ENCODE measurements at regions not wholly inside any gene's neighbourhood (a gene's known extent, or its start where the extent isn't known, plus 50 kb on each side); places are given as distances from the start of the nearest gene placed in this dataset.

DNA sequence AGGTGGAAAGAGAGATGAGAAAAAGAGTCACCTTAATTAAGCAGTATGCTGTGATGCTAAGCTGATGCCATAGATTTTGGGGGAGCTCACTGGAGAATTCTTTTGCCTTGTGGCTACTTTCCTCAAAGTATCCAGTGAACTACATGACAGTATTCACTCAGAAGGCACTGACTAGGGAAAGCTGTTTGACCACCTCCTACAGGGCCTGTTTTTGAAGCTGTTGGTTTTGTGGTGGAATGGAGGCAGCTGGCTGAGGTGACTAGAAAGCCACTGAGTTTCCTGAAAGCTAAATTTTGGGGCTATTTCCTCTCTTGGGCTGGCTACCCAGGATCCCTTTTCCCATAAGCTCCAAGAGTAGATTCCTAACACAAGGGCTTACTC lies 124.8 kb upstream of the EOLA2 start:
- Histone ChIP-seq H3K4me3 (ENCODE audit: control insufficient read depth in 1 of 7, extremely low read depth in 1 of 7, insufficient read depth in 4 of 7, low read depth in 2 of 7, low read length in 6 of 7) (peak overlapping the region in 1 of 7 experiments; percentile 10), H3K27ac (ENCODE audit: insufficient read depth in 1 of 2, low read depth in 1 of 2, low read length in 2 of 2, poor library complexity in 1 of 2, severe bottlenecking in 2 of 2) (no peak overlapping the region), H3K27me3 (replicated peaks in 2 of 5; ENCODE audit: control insufficient read depth in 4 of 5, insufficient read depth in 5 of 5, low read length in 4 of 5) (no peaks in the 10 kb centered on the region), H3K4me1 (ENCODE audit: control extremely low read depth in 1 of 4, control insufficient read depth in 4 of 4, insufficient read depth in 4 of 4, low read length in 3 of 4) (peaks cover 0 to 18% (median 13%) of the 10 kb centered on the region in 4 experiments), H3K9me3 (ENCODE audit: control extremely low read depth in 1 of 5, control insufficient read depth in 4 of 5, insufficient read depth in 2 of 5, low read depth in 1 of 5, low read length in 4 of 5) (no peaks in the 10 kb centered on the region), H3K36me3 (ENCODE audit: control insufficient read depth in 4 of 4, insufficient read depth in 4 of 4, low read length in 3 of 4) (no peaks in the 10 kb centered on the region)
- peak in 1 of 3 donors; percentile 9 for DNase-seq
- ChIA-PET CTCF (interaction anchor here (1.5 kb wide), 1 partner anchor 10 kb away, joined by 3 read pairs; no protein-coding TSS in a partner anchor), POLR2A (no interaction called here)

DNA sequence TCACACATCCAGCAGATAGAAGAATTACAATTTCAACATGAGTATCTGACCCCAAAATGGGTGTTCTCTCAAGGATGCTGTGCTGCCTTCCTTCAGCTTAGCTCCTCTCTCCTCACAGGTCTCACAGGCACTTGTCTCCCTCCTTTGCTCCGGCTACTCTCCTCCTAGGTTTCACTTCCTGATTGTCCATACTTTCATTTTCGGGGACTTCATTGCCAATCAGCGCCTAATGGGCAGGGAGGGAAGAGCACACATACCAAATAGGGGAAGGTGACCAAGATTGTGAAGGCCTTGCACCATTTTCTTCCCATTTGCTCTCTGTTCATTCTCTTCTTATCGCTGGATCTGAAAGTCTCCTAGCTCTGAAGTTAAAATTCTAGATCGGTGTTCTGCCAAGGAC lies 125.4 kb upstream of the EOLA2 start:
- ChIA-PET POLR2A (no interaction called here), CTCF (interaction anchor here (1.5 kb wide), 1 partner anchor 11 kb away, joined by 3 read pairs; no protein-coding TSS in a partner anchor)
- 73% methylated on average over 4 of the region's 5 CpGs for WGBS (ENCODE audit: insufficient coverage)
- Histone ChIP-seq H3K4me1 (ENCODE audit: control extremely low read depth in 1 of 4, control insufficient read depth in 4 of 4, insufficient read depth in 4 of 4, low read length in 3 of 4) (peaks cover 0 to 18% (median 13%) of the 10 kb centered on the region in 4 experiments), H3K4me3 (ENCODE audit: control insufficient read depth in 1 of 7, extremely low read depth in 1 of 7, insufficient read depth in 4 of 7, low read depth in 2 of 7, low read length in 6 of 7) (no peak overlapping the region), H3K9me3 (ENCODE audit: control extremely low read depth in 1 of 5, control insufficient read depth in 4 of 5, insufficient read depth in 2 of 5, low read depth in 1 of 5, low read length in 4 of 5) (no peaks in the 10 kb centered on the region), H3K27me3 (replicated peaks in 2 of 5; ENCODE audit: control insufficient read depth in 4 of 5, insufficient read depth in 5 of 5, low read length in 4 of 5) (no peaks in the 10 kb centered on the region), H3K27ac (ENCODE audit: insufficient read depth in 1 of 2, low read depth in 1 of 2, low read length in 2 of 2, poor library complexity in 1 of 2, severe bottlenecking in 2 of 2) (no peak overlapping the region), H3K36me3 (ENCODE audit: control insufficient read depth in 4 of 4, insufficient read depth in 4 of 4, low read length in 3 of 4) (no peaks in the 10 kb centered on the region)
- DNase-seq = no peak

DNA sequence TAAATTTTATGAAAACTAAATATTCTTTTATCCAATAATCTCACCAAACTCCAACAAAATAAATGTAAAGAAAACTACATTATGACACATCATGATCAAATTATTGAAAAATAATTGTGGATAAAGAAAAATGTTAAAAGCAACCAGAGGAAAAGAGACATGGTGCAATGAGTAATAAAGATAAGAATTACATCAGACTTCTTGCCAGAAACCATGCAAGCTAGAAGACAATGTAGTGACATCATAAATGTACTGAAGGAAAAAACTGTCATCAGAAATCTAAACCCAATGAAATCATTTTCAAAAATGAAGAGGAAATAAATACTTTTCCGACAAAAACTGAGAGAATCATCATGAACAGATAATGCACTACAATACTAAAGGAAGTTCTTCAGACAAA lies 135.9 kb upstream of the EOLA2 start:
- CTCF ChIA-PET = no interaction called here
- POLR2A ChIA-PET = no interaction called here
- H3K27ac ChIP-seq (ENCODE audit: insufficient read depth in 1 of 2, low read depth in 1 of 2, low read length in 2 of 2, poor library complexity in 1 of 2, severe bottlenecking in 2 of 2) = no peak overlapping the region

DNA sequence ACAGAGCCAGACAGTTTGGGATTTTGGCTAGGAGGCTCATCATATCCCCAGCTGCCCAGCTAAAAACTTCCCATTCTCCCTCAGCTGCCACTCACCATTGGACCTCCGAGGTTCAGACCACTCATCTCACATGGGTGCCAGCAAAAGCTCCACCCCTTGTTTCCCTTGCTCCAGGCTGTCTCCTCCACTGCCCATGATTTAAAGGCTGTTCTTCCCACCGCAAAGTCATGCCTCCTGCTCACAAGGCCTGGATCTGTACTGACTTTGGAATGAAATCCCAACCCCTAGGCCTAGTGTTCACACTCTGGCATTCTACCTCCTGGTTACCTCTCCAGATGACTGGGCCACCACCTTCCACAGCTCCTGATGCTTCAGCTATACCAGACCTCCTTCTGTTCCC lies 142.2 kb upstream of the EOLA2 start:
- DNase-seq = no peak
- ChIA-PET CTCF (no interaction called here), POLR2A (no interaction called here)
- Histone ChIP-seq H3K4me1 (ENCODE audit: control extremely low read depth in 1 of 4, control insufficient read depth in 4 of 4, insufficient read depth in 4 of 4, low read length in 3 of 4) (no peaks in the 10 kb centered on the region), H3K27ac (ENCODE audit: insufficient read depth in 1 of 2, low read depth in 1 of 2, low read length in 2 of 2, poor library complexity in 1 of 2, severe bottlenecking in 2 of 2) (no peak overlapping the region), H3K27me3 (replicated peaks in 2 of 5; ENCODE audit: control insufficient read depth in 4 of 5, insufficient read depth in 5 of 5, low read length in 4 of 5) (no peaks in the 10 kb centered on the region), H3K36me3 (ENCODE audit: control insufficient read depth in 4 of 4, insufficient read depth in 4 of 4, low read length in 3 of 4) (no peaks in the 10 kb centered on the region), H3K9me3 (ENCODE audit: control extremely low read depth in 1 of 5, control insufficient read depth in 4 of 5, insufficient read depth in 2 of 5, low read depth in 1 of 5, low read length in 4 of 5) (no peaks in the 10 kb centered on the region), H3K4me3 (ENCODE audit: control insufficient read depth in 1 of 7, extremely low read depth in 1 of 7, insufficient read depth in 4 of 7, low read depth in 2 of 7, low read length in 6 of 7) (no peak overlapping the region)
- WGBS (ENCODE audit: insufficient coverage) = 65% methylated on average over 2 of the region's 2 CpGs

More for the DNA sequence above, 135.9 kb upstream of the EOLA2 start:
- no peak for DNase-seq
- Histone ChIP-seq H3K9me3 (ENCODE audit: control extremely low read depth in 1 of 5, control insufficient read depth in 4 of 5, insufficient read depth in 2 of 5, low read depth in 1 of 5, low read length in 4 of 5) (no peaks in the 10 kb centered on the region), H3K36me3 (ENCODE audit: control insufficient read depth in 4 of 4, insufficient read depth in 4 of 4, low read length in 3 of 4) (no peaks in the 10 kb centered on the region), H3K4me1 (ENCODE audit: control extremely low read depth in 1 of 4, control insufficient read depth in 4 of 4, insufficient read depth in 4 of 4, low read length in 3 of 4) (no peaks in the 10 kb centered on the region), H3K27me3 (replicated peaks in 2 of 5; ENCODE audit: control insufficient read depth in 4 of 5, insufficient read depth in 5 of 5, low read length in 4 of 5) (no peaks in the 10 kb centered on the region), H3K4me3 (ENCODE audit: control insufficient read depth in 1 of 7, extremely low read depth in 1 of 7, insufficient read depth in 4 of 7, low read depth in 2 of 7, low read length in 6 of 7) (no peak overlapping the region)
- WGBS (ENCODE audit: insufficient coverage) = no CpG with 5 or more reads among the region's 1 CpG

DNA sequence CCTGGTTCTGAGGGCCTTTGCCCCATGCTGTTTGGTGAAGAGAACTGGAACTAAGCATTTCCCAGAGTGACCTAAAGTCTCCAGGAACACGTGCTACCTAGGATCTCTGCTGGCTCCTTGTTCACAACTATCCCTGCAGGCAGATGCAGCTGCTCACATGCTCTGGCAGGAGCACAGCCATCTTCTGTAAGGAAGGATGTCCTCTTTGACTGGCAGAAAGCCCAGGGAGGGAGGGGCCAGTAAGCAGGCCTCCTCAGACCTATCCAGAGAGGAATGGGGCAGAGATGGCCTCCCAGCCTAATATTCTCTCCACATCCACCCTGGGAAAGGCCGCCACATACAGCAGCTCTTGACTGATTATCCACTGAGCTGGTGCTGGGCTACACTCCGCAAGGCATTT lies 142.8 kb upstream of the EOLA2 start:
- H3K36me3 ChIP-seq (ENCODE audit: control insufficient read depth in 4 of 4, insufficient read depth in 4 of 4, low read length in 3 of 4) = no peaks in the 10 kb centered on the region
- H3K9me3 ChIP-seq (ENCODE audit: control extremely low read depth in 1 of 5, control insufficient read depth in 4 of 5, insufficient read depth in 2 of 5, low read depth in 1 of 5, low read length in 4 of 5) = no peaks in the 10 kb centered on the region
- no peak overlapping the region for H3K27ac ChIP-seq (ENCODE audit: insufficient read depth in 1 of 2, low read depth in 1 of 2, low read length in 2 of 2, poor library complexity in 1 of 2, severe bottlenecking in 2 of 2)
- H3K4me1 ChIP-seq (ENCODE audit: control extremely low read depth in 1 of 4, control insufficient read depth in 4 of 4, insufficient read depth in 4 of 4, low read length in 3 of 4) = no peaks in the 10 kb centered on the region
- H3K27me3 ChIP-seq (replicated peaks in 2 of 5; ENCODE audit: control insufficient read depth in 4 of 5, insufficient read depth in 5 of 5, low read length in 4 of 5) = no peaks in the 10 kb centered on the region
- ChIA-PET CTCF (no interaction called here), POLR2A (no interaction called here)
- no peak overlapping the region for H3K4me3 ChIP-seq (ENCODE audit: control insufficient read depth in 1 of 7, extremely low read depth in 1 of 7, insufficient read depth in 4 of 7, low read depth in 2 of 7, low read length in 6 of 7)
- WGBS (ENCODE audit: insufficient coverage) = 70% methylated on average over 2 of the region's 3 CpGs
- no peak for DNase-seq

DNA sequence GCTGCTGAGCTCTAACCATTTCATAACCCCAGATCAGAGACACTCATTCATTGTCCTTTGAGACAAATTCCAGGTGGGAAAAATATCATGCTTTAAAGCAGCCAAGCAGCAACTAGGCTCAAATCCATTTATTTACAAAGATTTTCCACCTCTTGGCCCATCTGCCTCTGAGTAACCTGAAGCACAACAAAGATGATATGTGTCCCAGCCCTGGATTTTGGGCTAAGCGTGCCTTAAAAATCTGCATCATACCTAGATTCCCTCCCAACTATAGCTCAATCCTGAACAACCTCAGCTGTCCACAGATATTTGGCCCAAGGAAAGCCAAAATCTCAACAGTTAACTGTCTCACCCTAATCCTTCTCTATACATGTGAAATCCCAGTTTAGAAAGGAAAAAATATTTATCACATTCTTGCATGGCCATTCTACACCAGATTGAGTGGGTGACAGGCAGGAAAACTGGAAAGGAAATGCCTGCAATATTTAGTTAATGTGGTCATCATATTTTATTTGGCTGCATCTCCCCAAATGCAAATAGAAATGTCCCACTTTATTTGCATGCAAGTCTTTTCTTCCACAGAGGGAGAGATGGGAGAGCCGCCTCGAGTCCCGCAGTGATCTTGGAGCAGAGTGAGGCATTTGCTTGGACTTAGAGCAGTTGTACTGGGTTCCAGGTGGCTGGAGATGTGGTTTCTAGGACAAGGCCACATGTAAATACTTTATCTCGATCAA lies 146.4 kb upstream of the EOLA2 start:
- Histone ChIP-seq H3K9me3 (ENCODE audit: control extremely low read depth in 1 of 5, control insufficient read depth in 4 of 5, insufficient read depth in 2 of 5, low read depth in 1 of 5, low read length in 4 of 5) (no peaks in the 10 kb centered on the region), H3K27ac (ENCODE audit: insufficient read depth in 1 of 2, low read depth in 1 of 2, low read length in 2 of 2, poor library complexity in 1 of 2, severe bottlenecking in 2 of 2) (no peak overlapping the region), H3K4me3 (ENCODE audit: control insufficient read depth in 1 of 7, extremely low read depth in 1 of 7, insufficient read depth in 4 of 7, low read depth in 2 of 7, low read length in 6 of 7) (no peak overlapping the region), H3K36me3 (ENCODE audit: control insufficient read depth in 4 of 4, insufficient read depth in 4 of 4, low read length in 3 of 4) (no peaks in the 10 kb centered on the region), H3K27me3 (replicated peaks in 2 of 5; ENCODE audit: control insufficient read depth in 4 of 5, insufficient read depth in 5 of 5, low read length in 4 of 5) (no peaks in the 10 kb centered on the region), H3K4me1 (ENCODE audit: control extremely low read depth in 1 of 4, control insufficient read depth in 4 of 4, insufficient read depth in 4 of 4, low read length in 3 of 4) (no peaks in the 10 kb centered on the region)
- CTCF ChIA-PET = interaction anchor here (1.2 kb wide), 1 partner anchor 11 kb away, joined by 3 read pairs; no protein-coding TSS in a partner anchor
- POLR2A ChIA-PET = no interaction called here
- no peak for DNase-seq
- WGBS (ENCODE audit: insufficient coverage) = 86% methylated on average over 5 of the region's 5 CpGs

DNA sequence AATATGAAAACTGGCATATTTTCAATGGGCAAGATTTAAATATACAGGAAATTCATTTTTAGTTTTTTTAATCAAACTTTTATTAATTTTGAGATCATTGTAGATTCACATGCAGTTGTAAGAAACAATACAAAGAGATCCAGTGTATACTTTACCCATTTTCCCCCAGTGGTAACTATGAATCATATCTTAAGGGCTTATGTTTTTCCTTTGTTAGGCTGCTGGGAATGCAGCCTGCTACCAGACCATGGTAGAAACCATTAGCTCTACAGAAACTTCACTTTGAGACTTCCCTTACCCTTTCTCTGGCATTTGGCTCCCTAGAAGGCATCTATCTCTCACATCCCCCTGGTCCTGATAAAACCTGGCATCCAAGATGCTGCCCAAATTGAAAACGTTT lies 147.6 kb upstream of the EOLA2 start:
- ChIA-PET POLR2A (no interaction called here), CTCF (interaction anchor here (1.2 kb wide), 1 partner anchor 13 kb away, joined by 3 read pairs; no protein-coding TSS in a partner anchor)
- H3K9me3 ChIP-seq (ENCODE audit: control extremely low read depth in 1 of 5, control insufficient read depth in 4 of 5, insufficient read depth in 2 of 5, low read depth in 1 of 5, low read length in 4 of 5) = no peaks in the 10 kb centered on the region
- H3K4me1 ChIP-seq (ENCODE audit: control extremely low read depth in 1 of 4, control insufficient read depth in 4 of 4, insufficient read depth in 4 of 4, low read length in 3 of 4) = no peaks in the 10 kb centered on the region
- no peak overlapping the region for H3K27ac ChIP-seq (ENCODE audit: insufficient read depth in 1 of 2, low read depth in 1 of 2, low read length in 2 of 2, poor library complexity in 1 of 2, severe bottlenecking in 2 of 2)
- H3K4me3 ChIP-seq (ENCODE audit: control insufficient read depth in 1 of 7, extremely low read depth in 1 of 7, insufficient read depth in 4 of 7, low read depth in 2 of 7, low read length in 6 of 7) = no peak overlapping the region
- no peak for DNase-seq
- no peaks in the 10 kb centered on the region for H3K27me3 ChIP-seq (replicated peaks in 2 of 5; ENCODE audit: control insufficient read depth in 4 of 5, insufficient read depth in 5 of 5, low read length in 4 of 5)
- H3K36me3 ChIP-seq (ENCODE audit: control insufficient read depth in 4 of 4, insufficient read depth in 4 of 4, low read length in 3 of 4) = no peaks in the 10 kb centered on the region
- WGBS (ENCODE audit: insufficient coverage) = 60% methylated on average over 1 of the region's 1 CpG
